Mucosa of descending colon (tissue), 3 donors: ENCODE measurements at regions not wholly inside any gene's neighbourhood (a gene's known extent, or its start where the extent isn't known, plus 50 kb on each side); places are given as distances from the start of the nearest gene placed in this dataset.

ENCODE experiments used
- ATAC-seq: fragments of 200-7000 bp; cut with Tn5 transposase; one replicate; pipeline ENCODE4 v1.9.1; 2020; ENCODE audit warnings: mild to moderate bottlenecking, moderate library complexity
- DNase-seq, 3 donors: peaks; one replicate each; pipeline ENCODE4 v3.0.0-alpha.2; 2020
- H3K36me3 ChIP-seq: fragments of 200-600 bp; one replicate; pipeline ENCODE4 v1.8.0; 2021; ENCODE audit warnings: low read depth, mild to moderate bottlenecking
- H3K4me1 ChIP-seq: fragments of 200-600 bp; one replicate; pipeline ENCODE4 v1.8.0; 2021; ENCODE audit warnings: low read depth, mild to moderate bottlenecking
- H3K4me3 ChIP-seq: fragments of 200-600 bp; one replicate; pipeline ENCODE4 v1.8.0; 2021; ENCODE audit warnings: mild to moderate bottlenecking
- H3K9me3 ChIP-seq: fragments of 200-600 bp; one replicate; pipeline ENCODE4 v1.8.0; 2021; ENCODE audit warnings: mild to moderate bottlenecking
- intact Hi-C, 2 donors: fragments of 100-400 bp; cut with DNase I in 1 of 2; cut with micrococcal nuclease in 1 of 2; formaldehyde crosslinking; loops; one replicate each; pipeline versions ENCODE4 v1.11.0 to v1.11.1; 2022; cut with DNase I, micrococcal nuclease
- TF ChIP-seq, protein P1 (sequence below): fragments of 200-600 bp; IDR thresholded peaks from one replicate; pipeline ENCODE4 v1.8.0; 2022; ENCODE audit warnings: antibody characterized with exemption, mild to moderate bottlenecking
- donor health status: DM: no; HTN: no; CAD: no; lungs with moderate emphysema.
- donor health status: DM: no; HTN: no; CAD: no.
- donor health status: DM: no; HTN: yes; CAD: no.

DNA sequence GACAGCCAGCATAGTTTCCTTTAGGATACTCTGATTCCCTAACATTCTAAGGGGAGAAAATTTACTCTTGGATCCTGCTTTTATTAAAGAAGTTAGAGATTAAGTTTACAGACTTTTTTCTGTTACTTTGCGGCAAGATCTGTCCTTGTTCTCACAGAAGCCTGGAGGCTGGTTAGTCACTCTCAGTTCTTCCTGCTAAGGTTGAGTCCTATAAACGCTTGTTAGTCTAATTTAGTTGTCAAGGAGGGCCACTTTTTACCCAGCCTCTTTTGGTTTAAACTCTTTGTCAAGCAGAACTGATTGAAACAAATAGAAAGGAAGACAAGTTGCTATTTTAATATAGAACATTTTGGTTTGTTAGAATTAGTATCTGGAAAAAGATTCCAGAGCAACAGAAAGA is 89.7 kb downstream of the C21orf91 start:
- TF ChIP-seq, protein P1, sequence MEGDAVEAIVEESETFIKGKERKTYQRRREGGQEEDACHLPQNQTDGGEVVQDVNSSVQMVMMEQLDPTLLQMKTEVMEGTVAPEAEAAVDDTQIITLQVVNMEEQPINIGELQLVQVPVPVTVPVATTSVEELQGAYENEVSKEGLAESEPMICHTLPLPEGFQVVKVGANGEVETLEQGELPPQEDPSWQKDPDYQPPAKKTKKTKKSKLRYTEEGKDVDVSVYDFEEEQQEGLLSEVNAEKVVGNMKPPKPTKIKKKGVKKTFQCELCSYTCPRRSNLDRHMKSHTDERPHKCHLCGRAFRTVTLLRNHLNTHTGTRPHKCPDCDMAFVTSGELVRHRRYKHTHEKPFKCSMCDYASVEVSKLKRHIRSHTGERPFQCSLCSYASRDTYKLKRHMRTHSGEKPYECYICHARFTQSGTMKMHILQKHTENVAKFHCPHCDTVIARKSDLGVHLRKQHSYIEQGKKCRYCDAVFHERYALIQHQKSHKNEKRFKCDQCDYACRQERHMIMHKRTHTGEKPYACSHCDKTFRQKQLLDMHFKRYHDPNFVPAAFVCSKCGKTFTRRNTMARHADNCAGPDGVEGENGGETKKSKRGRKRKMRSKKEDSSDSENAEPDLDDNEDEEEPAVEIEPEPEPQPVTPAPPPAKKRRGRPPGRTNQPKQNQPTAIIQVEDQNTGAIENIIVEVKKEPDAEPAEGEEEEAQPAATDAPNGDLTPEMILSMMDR: no peak
- Histone ChIP-seq H3K9me3 (no peaks in the 10 kb centered on the region), H3K4me1 (no peaks in the 10 kb centered on the region), H3K36me3 (no peaks in the 10 kb centered on the region), H3K4me3 (no peak overlapping the region)
- DNase-seq (no peak), ATAC-seq (no peak)
- intact Hi-C loops: no loop called here

DNA sequence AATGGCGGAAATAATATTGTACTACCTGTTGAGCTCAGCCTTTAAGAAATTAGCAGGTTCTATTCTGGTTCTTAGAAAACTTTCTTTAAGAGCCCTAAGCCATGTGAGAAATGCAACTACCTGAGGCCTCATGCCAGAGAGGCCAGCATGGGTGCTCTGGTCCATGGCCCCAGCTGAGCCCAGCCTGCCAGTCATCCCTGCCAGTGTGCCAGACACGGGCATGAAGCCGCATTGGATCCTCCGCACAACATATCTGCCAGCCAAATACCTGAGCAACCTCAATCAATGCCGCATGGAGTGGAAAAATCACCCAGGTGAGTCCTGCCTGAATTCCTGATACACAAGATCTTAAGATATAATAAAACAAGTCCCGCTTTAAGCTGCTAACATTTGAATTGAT is 91.8 kb downstream of the C21orf91 start:
- DNase-seq (no peak), ATAC-seq (no peak)
- no peaks in the 10 kb centered on the region for H3K9me3 ChIP-seq
- H3K4me1 ChIP-seq: no peaks in the 10 kb centered on the region
- TF ChIP-seq, protein P1: no peak
- intact Hi-C loops: no loop called here
- H3K4me3 ChIP-seq: no peak overlapping the region
- no peaks in the 10 kb centered on the region for H3K36me3 ChIP-seq

DNA sequence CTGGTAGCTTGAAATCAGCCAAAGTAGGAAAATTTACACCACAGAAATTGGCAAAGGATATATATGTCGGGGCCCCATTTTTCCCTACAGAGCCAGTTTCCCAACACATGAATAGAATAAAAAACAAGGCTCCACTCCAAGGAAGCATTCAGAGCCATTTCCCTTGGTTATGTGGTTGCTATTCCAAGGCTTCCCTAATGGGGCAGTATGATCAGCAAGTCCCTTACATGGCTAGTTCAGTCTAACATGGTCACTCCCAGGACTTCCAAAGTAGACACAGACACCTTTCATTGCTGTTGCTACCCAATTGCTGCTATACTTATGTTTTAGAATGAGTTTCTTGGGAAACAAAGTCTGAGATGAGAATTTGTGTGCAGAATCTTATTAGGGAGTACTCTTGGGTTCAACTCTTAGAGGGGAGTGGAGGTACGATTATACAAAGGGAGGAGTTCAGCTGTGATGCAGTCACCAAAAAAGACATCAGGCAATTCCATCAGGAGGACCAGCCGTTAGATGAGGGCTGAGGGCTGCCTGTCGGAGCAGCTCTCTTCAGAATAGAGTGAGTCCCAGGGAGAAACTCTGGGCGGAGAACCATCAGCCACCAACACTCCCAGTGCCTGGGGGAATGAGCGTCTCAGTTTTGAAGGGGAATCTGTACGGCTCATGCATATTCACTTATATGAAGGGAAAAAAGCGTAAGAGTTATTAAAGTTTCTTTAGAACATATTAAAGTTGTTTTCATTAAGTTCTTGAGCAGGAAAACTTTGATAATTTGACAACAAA is 92.9 kb downstream of the C21orf91 start:
- no peaks in the 10 kb centered on the region for H3K4me1 ChIP-seq
- TF ChIP-seq, protein P1: no peak
- no peaks in the 10 kb centered on the region for H3K36me3 ChIP-seq
- no peak for DNase-seq
- ATAC-seq: no peak
- peaks cover under 1% of the 10 kb centered on the region for H3K9me3 ChIP-seq
- H3K4me3 ChIP-seq: no peak overlapping the region
- intact Hi-C loops: no loop called here

DNA sequence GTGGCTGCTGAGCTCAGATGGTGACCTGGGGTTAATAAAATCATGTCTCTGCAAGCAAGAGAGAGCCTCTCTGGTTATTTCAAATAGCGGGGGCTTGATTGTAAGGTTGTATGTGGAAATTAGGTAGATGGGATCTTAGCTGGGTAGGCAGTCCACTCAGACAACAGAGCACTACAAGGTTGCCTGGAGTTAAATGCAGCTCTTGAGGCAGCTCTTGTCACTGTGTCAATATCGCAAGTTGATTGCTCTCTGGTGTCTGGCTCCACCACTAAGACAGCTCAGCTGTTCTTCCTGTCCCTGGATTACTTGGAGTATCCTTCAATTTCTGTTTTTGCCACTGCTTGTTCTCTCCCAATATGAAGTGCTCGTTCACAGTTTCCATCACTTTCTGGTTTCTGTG is 93.8 kb downstream of the C21orf91 start:
- TF ChIP-seq, protein P1: no peak
- no peak overlapping the region for H3K4me3 ChIP-seq
- no peak for ATAC-seq
- intact Hi-C loops: no loop called here
- DNase-seq: no peak
- H3K36me3 ChIP-seq: no peaks in the 10 kb centered on the region
- H3K9me3 ChIP-seq: peaks cover 3% of the 10 kb centered on the region
- H3K4me1 ChIP-seq: no peaks in the 10 kb centered on the region

DNA sequence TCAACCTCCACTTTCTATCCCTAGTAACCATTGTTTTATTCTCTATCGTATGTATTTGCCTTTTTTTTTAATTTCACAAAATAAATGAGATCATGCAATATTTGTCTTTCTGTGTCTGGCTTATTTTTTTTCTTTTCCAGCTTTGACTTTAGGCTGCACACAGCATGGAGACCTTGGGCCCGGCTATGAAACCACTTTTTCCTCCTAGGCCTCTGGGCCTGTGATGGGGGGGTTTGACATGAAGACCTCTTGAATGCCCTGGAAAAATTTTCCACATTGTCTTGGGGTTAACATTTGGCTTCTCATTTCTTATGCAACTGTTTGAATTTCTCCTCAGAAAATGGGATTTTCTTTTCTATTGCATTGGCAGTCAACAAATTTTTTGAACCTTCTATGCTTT is 100.2 kb upstream of the BTG3 start:
- TF ChIP-seq, protein P1: no peak
- Histone ChIP-seq H3K4me3 (no peak overlapping the region), H3K36me3 (no peaks in the 10 kb centered on the region), H3K4me1 (no peaks in the 10 kb centered on the region), H3K9me3 (no peaks in the 10 kb centered on the region)
- ATAC-seq (no peak), DNase-seq (no peak)
- intact Hi-C loops: no loop called here

DNA sequence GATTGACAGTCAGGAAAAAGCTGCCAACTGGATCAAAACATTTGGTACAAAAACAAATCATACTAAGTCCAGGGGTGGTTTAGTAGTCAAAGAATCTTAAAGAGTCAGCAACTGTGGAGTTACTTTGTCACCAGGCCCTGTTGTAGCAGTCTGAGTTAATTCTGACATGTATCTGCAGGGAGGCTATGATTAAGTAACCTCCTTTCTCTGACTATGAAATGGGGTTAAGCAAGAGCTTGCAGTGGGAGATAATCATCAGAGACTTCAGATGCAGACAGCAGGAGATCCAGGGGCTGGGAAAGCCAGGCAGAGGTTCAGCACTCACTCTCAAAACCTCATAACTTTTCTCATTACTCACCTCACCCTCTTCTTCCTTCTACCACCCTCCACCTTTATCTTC is 99.2 kb upstream of the BTG3 start:
- no peaks in the 10 kb centered on the region for H3K4me1 ChIP-seq
- H3K36me3 ChIP-seq: no peaks in the 10 kb centered on the region
- intact Hi-C loops: no loop called here
- DNase-seq: no peak
- no peak for ATAC-seq
- H3K4me3 ChIP-seq: no peak overlapping the region
- no peaks in the 10 kb centered on the region for H3K9me3 ChIP-seq
- TF ChIP-seq, protein P1: no peak
